DND-41 (cell line): ENCODE measurements at regions not wholly inside any gene's neighbourhood (a gene's known extent, or its start where the extent isn't known, plus 50 kb on each side); places are given as distances from the start of the nearest gene placed in this dataset.

Experiments
- ATAC-seq: fragments of 200-7000 bp; cut with Tn5 transposase; 3 replicates; pipeline ENCODE4 v1.9.1; 2021; ENCODE audit warnings: low read depth; ENCODE audit not compliant: insufficient read depth
- DNase-seq: peaks from one replicate; pipeline ENCODE4 v3.0.0-alpha.2; 2020
- H2AFZ ChIP-seq: 2 replicates; pipeline ENCODE4 v1.6.0; 2012; ENCODE audit warnings: low read depth, low read length
- H3K27ac ChIP-seq: 2 replicates; pipeline ENCODE4 v1.5.1; 2012; ENCODE audit warnings: low read length, inconsistent platforms
- H3K27me3 ChIP-seq: fragments of 200-600 bp; sonication (generic); 2 replicates; pipeline ENCODE4 v1.6.0; 2012; ENCODE audit warnings: low read length, mild to moderate bottlenecking, inconsistent platforms; ENCODE audit not compliant: insufficient read depth, poor library complexity
- H3K36me3 ChIP-seq: 2 replicates; pipeline ENCODE4 v1.5.1; 2012; ENCODE audit warnings: low read length, inconsistent platforms; ENCODE audit not compliant: insufficient read depth
- H3K4me1 ChIP-seq: 2 replicates; pipeline ENCODE4 v1.5.1; 2012; ENCODE audit warnings: mild to moderate bottlenecking, low read length; ENCODE audit not compliant: insufficient read depth
- H3K4me2 ChIP-seq: 2 replicates; pipeline ENCODE4 v1.6.0; 2012; ENCODE audit warnings: mild to moderate bottlenecking, moderate library complexity, low read length, inconsistent platforms; ENCODE audit not compliant: insufficient read depth
- H3K4me3 ChIP-seq, 2 experiments: fragments of 200-600 bp in 1 of 2; shearing (Covaris generic) in 1 of 2; 2 replicates each; pipeline ENCODE4 v1.5.1; 2012 to 2016; ENCODE audit warnings: inconsistent platforms in 2 of 2, low read length in 2 of 2, mild to moderate bottlenecking in 2 of 2, low read depth in 1 of 2, moderate library complexity in 1 of 2
- H3K79me2 ChIP-seq: 2 replicates; pipeline ENCODE4 v1.6.0; 2012; ENCODE audit warnings: low read length, inconsistent platforms; ENCODE audit not compliant: insufficient read depth
- H3K9ac ChIP-seq: 2 replicates; pipeline ENCODE4 v1.6.0; 2012; ENCODE audit warnings: low read depth, mild to moderate bottlenecking, inconsistent platforms, low read length, moderate library complexity
- H3K9me3 ChIP-seq: 2 replicates; pipeline ENCODE4 v1.5.1; 2012; ENCODE audit warnings: low read length, moderate library complexity, mild to moderate bottlenecking, inconsistent platforms; ENCODE audit not compliant: insufficient read depth, severe bottlenecking
- H4K20me1 ChIP-seq: 2 replicates; pipeline ENCODE4 v1.6.0; 2012; ENCODE audit warnings: low read length; ENCODE audit not compliant: insufficient read depth
- CTCF ChIP-seq: IDR thresholded peaks from 2 replicates; pipeline ENCODE4 v1.5.1; 2012; ENCODE audit warnings: borderline replicate concordance, low read length, moderate library complexity, mild to moderate bottlenecking; ENCODE audit not compliant: poor library complexity, severe bottlenecking; ENCODE audit errors: extremely low read depth
- EZH2 ChIP-seq: IDR thresholded peaks from 3 replicates; pipeline ENCODE4 v1.6.1; 2012; ENCODE audit warnings: borderline replicate concordance, low read depth, mild to moderate bottlenecking, moderate library complexity, low read length, inconsistent platforms; ENCODE audit not compliant: severe bottlenecking

GRCh38 chr3:35426366-35426958 lies 212.9 kb upstream of the ARPP21 start:
- H3K4me3 ChIP-seq, result no peak overlapping the region
- no peaks in the 10 kb centered on the region for H3K27me3 ChIP-seq
- ATAC-seq, result no peak
- H3K4me2 ChIP-seq, result no peak overlapping the region
- TF ChIP-seq EZH2 (no peak), CTCF (no peak)
- no peak for DNase-seq
- no peaks in the 10 kb centered on the region for H3K9me3 ChIP-seq
- no peaks in the 10 kb centered on the region for H3K36me3 ChIP-seq
- H3K4me1 ChIP-seq, result peaks cover 13% of the 10 kb centered on the region
- H3K27ac ChIP-seq, result no peak overlapping the region
- no peaks in the 10 kb centered on the region for H3K79me2 ChIP-seq
- no peak overlapping the region for H3K9ac ChIP-seq
- no peak overlapping the region for H2AFZ ChIP-seq
- H4K20me1 ChIP-seq, result no peaks in the 10 kb centered on the region

GRCh38 chr3:35437381-35437780 lies 201.9 kb upstream of the ARPP21 start:
- Histone ChIP-seq H3K9ac (no peak overlapping the region), H3K4me1 (peaks cover 14% of the 10 kb centered on the region), H3K4me3 (no peak overlapping the region), H3K27me3 (no peaks in the 10 kb centered on the region), H3K9me3 (peaks cover 5% of the 10 kb centered on the region), H4K20me1 (no peaks in the 10 kb centered on the region), H3K79me2 (no peaks in the 10 kb centered on the region), H3K4me2 (no peak overlapping the region), H3K36me3 (no peaks in the 10 kb centered on the region), H2AFZ (0 out of 2 replicates have a peak overlapping the region, but pooled peaks have one; percentile 7), H3K27ac (no peak overlapping the region)
- DNase-seq, result no peak
- no peak for ATAC-seq
- TF ChIP-seq CTCF (no peak), EZH2 (no peak)

- no peak for ATAC-seq
- Histone ChIP-seq H3K36me3 (no peaks in the 10 kb centered on the region), H3K4me3 (no peak overlapping the region)
These were observed 201.2 kb upstream of the ARPP21 start for GRCh38 chr3:35438101-35438500.

More at GRCh38 chr3:35438101-35438500, 201.2 kb upstream of the ARPP21 start:
- no peak overlapping the region for H3K4me2 ChIP-seq
- no peaks in the 10 kb centered on the region for H4K20me1 ChIP-seq
- no peak overlapping the region for H2AFZ ChIP-seq
- H3K27ac ChIP-seq, result no peak overlapping the region
- H3K9me3 ChIP-seq, result peaks cover 5% of the 10 kb centered on the region
- TF ChIP-seq CTCF, result no peak
- no peak for TF ChIP-seq EZH2
- no peaks in the 10 kb centered on the region for H3K79me2 ChIP-seq
- peaks cover 14% of the 10 kb centered on the region for H3K4me1 ChIP-seq
- no peak overlapping the region for H3K9ac ChIP-seq
- no peaks in the 10 kb centered on the region for H3K27me3 ChIP-seq
- no peak for DNase-seq
